ENCODE measurements at regions not wholly inside any gene's neighbourhood (a gene's known extent, or its start where the extent isn't known, plus 50 kb on each side); places are given as distances from the start of the nearest gene placed in this dataset.

- Histone ChIP-seq H3K27ac (ENCODE audit: poor library complexity, severe bottlenecking) (peak overlapping the region; percentile 29), H3K27me3 (ENCODE audit: insufficient read depth, poor library complexity, severe bottlenecking) (no peaks in the 10 kb centered on the region), H3K9me3 (ENCODE audit: severe bottlenecking) (no peaks in the 10 kb centered on the region), H3K4me1 (ENCODE audit: insufficient read depth, poor library complexity, severe bottlenecking) (peaks cover 13% of the 10 kb centered on the region), H3K4me3 (ENCODE audit: severe bottlenecking) (no peak overlapping the region), H3K36me3 (ENCODE audit: low read depth) (no peaks in the 10 kb centered on the region)
- DNase-seq (ENCODE audit: low spot score) = peak; percentile 91
- no peak for TF ChIP-seq CTCF (IDR thresholded peaks at IDR 0.05; ENCODE audit: poor library complexity, severe bottlenecking)
- peak; percentile 91 for ATAC-seq (ENCODE audit: low read depth)
Measured at GRCh38 chr13:30108913-30109237, 198.5 kb downstream of the KATNAL1 start.

- ATAC-seq (ENCODE audit: low read depth) (no peak), DNase-seq (ENCODE audit: low spot score) (no peak)
- peak overlapping the region; percentile 29 for H3K27ac ChIP-seq (ENCODE audit: poor library complexity, severe bottlenecking)
- H3K4me1 ChIP-seq (ENCODE audit: insufficient read depth, poor library complexity, severe bottlenecking) = peaks cover 13% of the 10 kb centered on the region
- no peak overlapping the region for H3K4me3 ChIP-seq (ENCODE audit: severe bottlenecking)
- H3K9me3 ChIP-seq (ENCODE audit: severe bottlenecking) = no peaks in the 10 kb centered on the region
- no peak for TF ChIP-seq CTCF (IDR thresholded peaks at IDR 0.05; ENCODE audit: poor library complexity, severe bottlenecking)
- H3K36me3 ChIP-seq (ENCODE audit: low read depth) = no peaks in the 10 kb centered on the region
- H3K27me3 ChIP-seq (ENCODE audit: insufficient read depth, poor library complexity, severe bottlenecking) = no peaks in the 10 kb centered on the region
Measured at GRCh38 chr13:30108216-30108912, 199.0 kb downstream of the KATNAL1 start.

- H3K4me3 ChIP-seq (ENCODE audit: severe bottlenecking) = no peak overlapping the region
- ATAC-seq (ENCODE audit: low read depth) = peak; percentile 19; the same call in 2 of the 3 replicates
- DNase-seq (ENCODE audit: low spot score) = no peak
- no peak for TF ChIP-seq CTCF (IDR thresholded peaks at IDR 0.05; ENCODE audit: poor library complexity, severe bottlenecking)
- no peaks in the 10 kb centered on the region for H3K27me3 ChIP-seq (ENCODE audit: insufficient read depth, poor library complexity, severe bottlenecking)
- H3K4me1 ChIP-seq (ENCODE audit: insufficient read depth, poor library complexity, severe bottlenecking) = peaks cover 13% of the 10 kb centered on the region
- H3K36me3 ChIP-seq (ENCODE audit: low read depth) = no peaks in the 10 kb centered on the region
- H3K27ac ChIP-seq (ENCODE audit: poor library complexity, severe bottlenecking) = peak overlapping the region; percentile 29
- no peaks in the 10 kb centered on the region for H3K9me3 ChIP-seq (ENCODE audit: severe bottlenecking)
Measured at GRCh38 chr13:30107521-30108136, 199.7 kb downstream of the KATNAL1 start.

- H3K9me3 ChIP-seq (ENCODE audit: severe bottlenecking) = no peaks in the 10 kb centered on the region
- H3K36me3 ChIP-seq (ENCODE audit: low read depth) = no peaks in the 10 kb centered on the region
- no peak overlapping the region for H3K27ac ChIP-seq (ENCODE audit: poor library complexity, severe bottlenecking)
- peaks cover 13% of the 10 kb centered on the region for H3K4me1 ChIP-seq (ENCODE audit: insufficient read depth, poor library complexity, severe bottlenecking)
- DNase-seq (ENCODE audit: low spot score) (no peak), ATAC-seq (ENCODE audit: low read depth) (no peak)
- H3K27me3 ChIP-seq (ENCODE audit: insufficient read depth, poor library complexity, severe bottlenecking) = no peaks in the 10 kb centered on the region
- TF ChIP-seq CTCF (IDR thresholded peaks at IDR 0.05; ENCODE audit: poor library complexity, severe bottlenecking) = no peak
- no peak overlapping the region for H3K4me3 ChIP-seq (ENCODE audit: severe bottlenecking)
Measured at GRCh38 chr13:30107121-30107520, 200.2 kb downstream of the KATNAL1 start.

GRCh38 chr13:30105381-30105780, 202.0 kb downstream of the KATNAL1 start:
- Histone ChIP-seq H3K4me1 (ENCODE audit: insufficient read depth, poor library complexity, severe bottlenecking) (peaks cover 13% of the 10 kb centered on the region), H3K4me3 (ENCODE audit: severe bottlenecking) (no peak overlapping the region), H3K27me3 (ENCODE audit: insufficient read depth, poor library complexity, severe bottlenecking) (no peaks in the 10 kb centered on the region), H3K9me3 (ENCODE audit: severe bottlenecking) (no peaks in the 10 kb centered on the region), H3K27ac (ENCODE audit: poor library complexity, severe bottlenecking) (no peak overlapping the region), H3K36me3 (ENCODE audit: low read depth) (no peaks in the 10 kb centered on the region)
- ATAC-seq (ENCODE audit: low read depth) (no peak), DNase-seq (ENCODE audit: low spot score) (no peak)
- TF ChIP-seq CTCF (IDR thresholded peaks at IDR 0.05; ENCODE audit: poor library complexity, severe bottlenecking) = no peak

All from RWPE2 (cell line).